ENCODE measurements at regions not wholly inside any gene's neighbourhood (a gene's known extent, or its start where the extent isn't known, plus 50 kb on each side); places are given as distances from the start of the nearest gene placed in this dataset.

DNA sequence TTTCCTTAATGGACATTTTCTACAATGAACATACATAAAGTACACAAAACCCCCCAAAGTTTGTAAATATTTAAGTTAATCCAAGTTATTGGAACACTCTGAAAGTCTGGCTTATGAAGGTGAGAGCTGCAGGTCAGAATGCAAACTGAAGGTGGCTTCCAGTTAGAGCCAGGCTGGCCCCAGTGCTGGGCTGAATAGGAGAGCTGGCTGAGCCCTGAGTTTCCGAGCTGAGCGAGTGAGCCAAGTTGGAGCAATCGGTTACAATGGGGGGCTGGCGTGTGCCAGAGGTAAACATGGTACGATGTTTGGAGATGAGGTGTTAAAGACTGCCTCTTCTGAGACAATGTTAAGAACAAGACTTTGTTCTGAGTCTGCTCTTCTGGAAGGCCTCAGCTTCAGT lies 230.8 kb upstream of the MCTP2 start:
- Mint-ChIP-seq H3K27me3 (ENCODE audit: low read depth, poor library complexity) (peaks cover 5% of the 10 kb centered on the region), H3K4me3 (no peak overlapping the region), H3K4me1 (peaks cover 10% of the 10 kb centered on the region), H3K36me3 (ENCODE audit: low read depth) (no peaks in the 10 kb centered on the region), H3K9me3 (no peaks in the 10 kb centered on the region), H3K27ac (no peak overlapping the region)
- no peak for DNase-seq
- TF ChIP-seq, protein P1, sequence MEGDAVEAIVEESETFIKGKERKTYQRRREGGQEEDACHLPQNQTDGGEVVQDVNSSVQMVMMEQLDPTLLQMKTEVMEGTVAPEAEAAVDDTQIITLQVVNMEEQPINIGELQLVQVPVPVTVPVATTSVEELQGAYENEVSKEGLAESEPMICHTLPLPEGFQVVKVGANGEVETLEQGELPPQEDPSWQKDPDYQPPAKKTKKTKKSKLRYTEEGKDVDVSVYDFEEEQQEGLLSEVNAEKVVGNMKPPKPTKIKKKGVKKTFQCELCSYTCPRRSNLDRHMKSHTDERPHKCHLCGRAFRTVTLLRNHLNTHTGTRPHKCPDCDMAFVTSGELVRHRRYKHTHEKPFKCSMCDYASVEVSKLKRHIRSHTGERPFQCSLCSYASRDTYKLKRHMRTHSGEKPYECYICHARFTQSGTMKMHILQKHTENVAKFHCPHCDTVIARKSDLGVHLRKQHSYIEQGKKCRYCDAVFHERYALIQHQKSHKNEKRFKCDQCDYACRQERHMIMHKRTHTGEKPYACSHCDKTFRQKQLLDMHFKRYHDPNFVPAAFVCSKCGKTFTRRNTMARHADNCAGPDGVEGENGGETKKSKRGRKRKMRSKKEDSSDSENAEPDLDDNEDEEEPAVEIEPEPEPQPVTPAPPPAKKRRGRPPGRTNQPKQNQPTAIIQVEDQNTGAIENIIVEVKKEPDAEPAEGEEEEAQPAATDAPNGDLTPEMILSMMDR (IDR thresholded peaks at IDR 0.05) = no peak

DNA sequence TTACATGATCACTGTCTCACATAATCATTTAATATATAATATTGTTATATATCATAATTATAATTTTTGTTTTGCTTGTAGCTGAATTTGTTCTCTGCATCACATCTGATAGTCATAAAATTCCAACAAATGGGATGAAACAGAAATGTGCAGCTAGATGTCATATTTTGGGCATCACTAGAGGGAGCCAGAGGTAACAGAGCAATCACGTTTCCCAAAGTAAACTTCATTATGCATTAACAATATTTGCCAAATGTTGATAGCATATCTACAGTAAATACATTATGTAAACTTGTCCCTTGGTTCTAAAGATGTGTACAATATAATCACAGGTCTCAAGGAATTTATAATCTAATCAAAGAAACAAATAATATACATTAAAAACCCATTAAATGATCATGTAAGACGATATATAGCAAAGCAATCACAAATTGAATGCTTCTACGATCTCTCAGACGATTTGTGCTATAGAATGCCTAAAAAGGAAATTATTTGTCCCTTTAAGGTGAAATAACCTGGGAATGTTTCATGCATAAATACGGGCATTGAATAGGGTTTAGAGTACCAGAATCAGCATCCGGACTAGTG lies 234.2 kb upstream of the MCTP2 start:
- H3K27me3 Mint-ChIP-seq (ENCODE audit: low read depth, poor library complexity) = peaks cover 9% of the 10 kb centered on the region
- H3K27ac Mint-ChIP-seq = no peak overlapping the region

DNA sequence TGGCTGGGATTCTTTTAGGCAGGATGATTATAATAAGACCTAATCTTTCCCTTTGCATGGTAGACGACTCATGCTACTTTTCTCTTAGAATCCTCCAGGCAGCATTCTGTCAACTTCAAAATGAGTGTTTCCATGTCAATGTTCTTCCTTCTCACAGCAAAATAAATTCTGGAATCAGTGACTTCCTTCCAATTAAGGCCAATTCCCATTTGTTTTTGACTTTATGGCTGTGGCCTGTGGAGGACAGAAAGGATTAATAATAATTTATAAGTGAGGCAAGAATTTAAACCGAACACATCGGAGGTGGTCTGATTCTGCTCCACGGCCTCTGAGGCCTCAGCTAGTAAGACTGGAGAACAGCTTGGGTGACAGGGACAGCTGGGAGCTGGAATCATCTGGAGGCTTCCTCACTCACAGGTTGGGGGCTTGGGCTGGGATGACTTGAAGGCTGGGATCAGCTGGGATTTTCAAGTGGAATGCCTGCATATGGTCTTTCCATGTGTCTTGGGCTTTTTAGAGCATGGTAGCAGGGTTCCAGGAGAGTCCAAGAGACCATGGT lies 241.8 kb upstream of the MCTP2 start:
- no peak overlapping the region for H3K4me3 Mint-ChIP-seq
- H3K27ac Mint-ChIP-seq = no peak overlapping the region
- peaks cover 7% of the 10 kb centered on the region for H3K27me3 Mint-ChIP-seq (ENCODE audit: low read depth, poor library complexity)
- H3K9me3 Mint-ChIP-seq = no peaks in the 10 kb centered on the region
- peaks cover 3% of the 10 kb centered on the region for H3K4me1 Mint-ChIP-seq
- DNase-seq = no peak
- TF ChIP-seq, protein P1 (IDR thresholded peaks at IDR 0.05) = no peak
- no peaks in the 10 kb centered on the region for H3K36me3 Mint-ChIP-seq (ENCODE audit: low read depth)

More for the DNA sequence above, 234.2 kb upstream of the MCTP2 start:
- Mint-ChIP-seq H3K4me3 (no peak overlapping the region), H3K9me3 (no peaks in the 10 kb centered on the region), H3K36me3 (ENCODE audit: low read depth) (no peaks in the 10 kb centered on the region), H3K4me1 (peaks cover 10% of the 10 kb centered on the region)
- no peak for DNase-seq
- TF ChIP-seq, protein P1 (IDR thresholded peaks at IDR 0.05) = peak; percentile 83

DNA sequence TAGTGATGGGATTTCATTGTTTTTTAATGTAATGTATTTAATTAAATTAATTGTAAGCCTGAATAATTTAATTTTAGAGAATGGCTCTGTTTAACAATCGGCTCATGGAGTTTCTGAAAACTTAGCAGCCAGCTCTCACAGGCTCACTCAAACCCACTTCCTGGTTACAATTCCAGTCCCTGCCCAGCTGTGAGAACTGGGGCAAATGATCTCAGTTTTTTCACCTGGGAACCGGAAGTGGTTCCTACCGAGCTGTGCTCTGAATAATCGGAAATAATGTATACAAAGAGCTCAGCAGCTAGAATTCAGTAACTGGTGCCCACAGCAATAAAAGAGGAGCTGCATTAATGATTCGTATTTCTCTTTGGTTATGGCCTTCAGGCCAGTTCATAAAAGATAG lies 244.3 kb upstream of the MCTP2 start:
- no peaks in the 10 kb centered on the region for H3K9me3 Mint-ChIP-seq
- H3K4me3 Mint-ChIP-seq = no peak overlapping the region
- no peaks in the 10 kb centered on the region for H3K36me3 Mint-ChIP-seq (ENCODE audit: low read depth)
- TF ChIP-seq, protein P1 (IDR thresholded peaks at IDR 0.05) = no peak
- no peak for DNase-seq
- H3K27me3 Mint-ChIP-seq (ENCODE audit: low read depth, poor library complexity) = peaks cover 10% of the 10 kb centered on the region
- no peak overlapping the region for H3K27ac Mint-ChIP-seq
- H3K4me1 Mint-ChIP-seq = peaks cover 22% of the 10 kb centered on the region

DNA sequence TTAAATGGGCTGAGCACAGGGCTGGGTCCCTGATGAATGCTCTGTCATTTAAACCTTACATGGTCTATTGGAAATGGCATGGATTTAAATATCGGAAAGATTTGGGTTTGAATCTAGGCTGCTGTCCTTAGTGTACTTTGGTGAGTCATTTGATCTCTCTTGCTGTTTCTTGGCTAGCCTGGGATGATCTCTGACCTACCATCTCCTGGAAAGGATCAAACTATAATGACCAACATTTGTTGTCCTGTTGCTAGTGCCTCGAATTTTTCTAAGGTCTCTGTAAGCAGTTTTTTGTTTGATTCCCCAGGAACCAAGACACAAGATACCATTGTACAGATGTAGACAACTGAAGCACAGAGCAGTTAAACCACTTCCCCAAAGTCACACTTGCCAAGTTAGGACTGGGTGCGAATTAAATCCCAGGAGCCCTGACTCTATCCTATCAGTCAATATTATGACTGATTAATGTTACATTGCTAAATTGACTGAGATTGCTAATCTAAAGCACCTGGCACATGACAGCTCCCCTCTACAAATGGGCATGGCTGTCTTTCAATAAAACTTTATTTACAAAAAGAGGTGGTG lies 244.9 kb upstream of the MCTP2 start:
- H3K36me3 Mint-ChIP-seq (ENCODE audit: low read depth) = no peaks in the 10 kb centered on the region
- no peak overlapping the region for H3K4me3 Mint-ChIP-seq
- H3K4me1 Mint-ChIP-seq = peaks cover 23% of the 10 kb centered on the region
- H3K27me3 Mint-ChIP-seq (ENCODE audit: low read depth, poor library complexity) = peaks cover 8% of the 10 kb centered on the region
- TF ChIP-seq, protein P1 (IDR thresholded peaks at IDR 0.05) = no peak
- no peaks in the 10 kb centered on the region for H3K9me3 Mint-ChIP-seq
- no peak for DNase-seq
- H3K27ac Mint-ChIP-seq = no peak overlapping the region

DNA sequence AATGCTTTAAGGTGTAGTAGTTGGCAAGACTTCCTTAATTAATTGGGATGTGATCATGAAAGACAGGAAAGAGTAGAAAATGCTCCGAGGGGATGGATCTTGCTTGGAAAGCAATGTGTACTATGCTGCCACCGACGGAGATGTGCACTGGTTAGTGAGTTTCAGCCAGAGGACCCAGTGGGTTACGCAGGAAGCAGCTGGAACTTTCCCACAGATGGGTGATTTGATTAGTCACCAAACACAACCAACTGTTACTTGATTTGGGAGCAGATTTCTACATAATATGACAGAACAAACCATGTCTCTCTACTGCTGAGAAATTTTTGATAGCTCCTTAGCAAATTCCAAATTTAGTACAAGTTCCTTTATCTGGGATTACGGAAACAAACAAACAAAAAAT lies 245.4 kb upstream of the MCTP2 start:
- Mint-ChIP-seq H3K4me3 (no peak overlapping the region), H3K4me1 (peaks cover 23% of the 10 kb centered on the region), H3K27me3 (ENCODE audit: low read depth, poor library complexity) (peaks cover 4% of the 10 kb centered on the region), H3K9me3 (no peaks in the 10 kb centered on the region), H3K36me3 (ENCODE audit: low read depth) (no peaks in the 10 kb centered on the region), H3K27ac (no peak overlapping the region)
- TF ChIP-seq, protein P1 (IDR thresholded peaks at IDR 0.05) = no peak
- DNase-seq = no peak

All from nephron progenitor cell (in vitro differentiated cells).